C4-2B (cell line): ENCODE measurements at regions not wholly inside any gene's neighbourhood (a gene's known extent, or its start where the extent isn't known, plus 50 kb on each side); places are given as distances from the start of the nearest gene placed in this dataset.

Experiments
- H3K27ac ChIP-seq: fragments of 450-650 bp; 2 replicates; pipeline ENCODE4 v1.5.1; 2017
- CTCF ChIP-seq: fragments of 450-650 bp; conservative IDR thresholded peaks from 2 replicates; pipeline ENCODE4 v1.5.1; 2017; ENCODE audit warnings: mild to moderate bottlenecking
- ZFX ChIP-seq: fragments of 450-650 bp; IDR thresholded peaks from 2 replicates; pipeline ENCODE4 v1.6.1; 2017

GRCh38 chr1:29946057-29946456, 709.7 kb downstream of the PTPRU start:
- no peak overlapping the region for H3K27ac ChIP-seq
- TF ChIP-seq ZFX (no peak), CTCF (no peak)

- TF ChIP-seq CTCF (no peak), ZFX (no peak)
- H3K27ac ChIP-seq, result no peak overlapping the region
Measured at GRCh38 chr1:29945426-29945825, 709.1 kb downstream of the PTPRU start.

- no peak for TF ChIP-seq ZFX
- TF ChIP-seq CTCF, result no peak
- no peak overlapping the region for H3K27ac ChIP-seq
Measured at GRCh38 chr1:29944253-29944905, 708.1 kb downstream of the PTPRU start.

- TF ChIP-seq ZFX (no peak), CTCF (no peak)
- no peak overlapping the region for H3K27ac ChIP-seq
Measured at GRCh38 chr1:29943034-29943433, 706.7 kb downstream of the PTPRU start.

GRCh38 chr1:29939079-29939478, 702.8 kb downstream of the PTPRU start:
- TF ChIP-seq ZFX (no peak), CTCF (no peak)
- H3K27ac ChIP-seq, result no peak overlapping the region

GRCh38 chr1:29937356-29937755, 701.0 kb downstream of the PTPRU start:
- H3K27ac ChIP-seq, result no peak overlapping the region
- TF ChIP-seq ZFX, result no peak
- no peak for TF ChIP-seq CTCF

- TF ChIP-seq ZFX, result no peak
- no peak for TF ChIP-seq CTCF
- no peak overlapping the region for H3K27ac ChIP-seq
Measured at GRCh38 chr1:29936031-29936544, 699.8 kb downstream of the PTPRU start.
